Left ventricle myocardium superior (tissue), 1 donor: ENCODE measurements at regions not wholly inside any gene's neighbourhood (a gene's known extent, or its start where the extent isn't known, plus 50 kb on each side); places are given as distances from the start of the nearest gene placed in this dataset.
"Not testable (repeated sequence)": the region's sequence is repeated elsewhere in the genome, so short reads cannot be mapped to it uniquely, and the experiment has no call there.

Experiments
- ATAC-seq: fragments of 200-7000 bp; cut with Tn5 transposase; one replicate; pipeline ENCODE4 v1.9.1; 2020; ENCODE audit warnings: mild to moderate bottlenecking, moderate library complexity
- DNase-seq: peaks from one replicate; pipeline ENCODE4 v3.0.0-alpha.2; 2020
- intact Hi-C: fragments of 100-400 bp; cut with micrococcal nuclease; formaldehyde crosslinking; loops from one replicate; pipeline ENCODE4 v1.11.0; 2022
- donor health status: DM: no; HTN: yes; CAD: no; lungs with severe emphysema.

DNA sequence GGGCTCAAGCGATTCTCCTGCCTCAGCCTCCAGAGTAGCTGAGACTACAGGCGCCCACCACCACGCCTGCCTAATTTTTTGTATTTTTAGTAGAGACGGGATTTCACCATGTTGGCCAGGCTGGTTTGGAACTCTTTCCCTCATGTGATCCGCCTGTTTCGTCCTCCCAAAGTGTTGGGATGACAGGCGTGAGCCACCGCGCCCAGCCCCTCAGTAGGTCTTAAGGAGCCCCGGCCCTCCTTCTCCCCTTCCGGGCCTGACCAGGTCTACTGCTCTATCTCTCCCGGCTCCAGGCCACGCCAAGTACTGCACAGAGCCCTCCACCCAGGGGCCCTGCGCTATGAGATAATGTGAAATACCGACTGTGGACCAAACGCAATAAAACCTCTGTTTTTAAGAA lies 785.5 kb downstream of the FOXD4L5 start:
- DNase-seq, ATAC-seq, intact Hi-C loops: not testable (repeated sequence)

DNA sequence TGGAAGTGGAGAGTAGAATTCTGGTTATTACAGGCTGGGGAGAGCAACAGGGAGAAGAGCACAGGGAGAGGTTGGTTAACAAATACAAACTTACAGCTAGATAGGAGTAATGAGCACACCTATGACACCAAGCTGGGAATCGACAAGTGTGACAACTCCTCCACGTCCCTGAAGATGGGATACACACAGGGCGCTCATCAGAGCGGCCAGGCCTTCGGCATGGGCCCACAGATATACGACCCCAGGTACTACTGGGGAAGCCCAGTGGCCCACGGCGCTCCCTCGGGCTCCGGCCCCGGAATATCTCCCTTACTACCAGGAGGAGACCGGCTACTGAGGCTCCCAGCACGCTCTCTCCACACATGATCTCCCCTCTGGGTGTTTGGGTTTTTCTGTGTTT lies 786.6 kb downstream of the FOXD4L5 start:
- ATAC-seq, intact Hi-C loops, DNase-seq: not testable (repeated sequence)

DNA sequence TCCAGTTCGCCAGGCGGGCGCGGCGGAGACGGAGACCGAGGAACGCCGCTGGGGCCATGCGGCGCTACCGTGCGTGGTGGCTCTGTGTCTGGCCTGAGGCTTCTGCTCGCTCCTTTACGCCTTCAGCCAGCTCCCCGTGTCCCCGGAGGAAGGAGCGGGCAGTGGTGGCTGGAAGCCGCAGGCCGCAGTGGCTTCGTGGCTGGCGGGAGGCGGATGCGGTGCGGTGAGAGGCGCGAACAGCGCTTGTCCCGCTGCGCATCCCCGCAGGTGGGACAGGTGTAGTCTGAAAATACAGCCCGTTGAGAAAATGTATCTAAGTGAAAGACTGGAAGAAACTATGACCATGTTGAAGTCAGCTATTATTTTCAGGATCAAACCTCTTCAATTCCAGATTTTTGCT lies 796.5 kb downstream of the FOXD4L5 start:
- ATAC-seq, DNase-seq, intact Hi-C loops: not testable (repeated sequence)

DNA sequence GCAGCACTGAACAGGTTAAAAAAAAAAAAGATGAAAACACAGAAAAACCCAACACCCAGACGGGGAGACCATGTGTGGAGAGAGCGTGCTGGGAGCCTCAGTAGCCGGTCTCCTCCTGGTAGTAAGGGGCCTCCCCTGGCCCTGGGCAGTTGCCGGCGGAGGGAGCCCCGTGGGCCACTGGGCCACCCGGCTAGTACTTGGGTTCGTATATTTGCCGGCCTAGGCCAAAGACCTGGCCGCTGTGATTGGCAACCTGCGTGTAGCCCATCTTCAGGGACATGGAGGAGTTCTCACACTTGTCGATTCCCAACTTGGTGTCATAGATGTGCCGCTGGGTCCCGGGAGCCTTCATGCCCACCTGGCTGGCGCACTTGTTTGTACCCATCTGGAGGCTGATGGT lies 798.9 kb downstream of the FOXD4L5 start:
- intact Hi-C loops, DNase-seq, ATAC-seq: not testable (repeated sequence)

DNA sequence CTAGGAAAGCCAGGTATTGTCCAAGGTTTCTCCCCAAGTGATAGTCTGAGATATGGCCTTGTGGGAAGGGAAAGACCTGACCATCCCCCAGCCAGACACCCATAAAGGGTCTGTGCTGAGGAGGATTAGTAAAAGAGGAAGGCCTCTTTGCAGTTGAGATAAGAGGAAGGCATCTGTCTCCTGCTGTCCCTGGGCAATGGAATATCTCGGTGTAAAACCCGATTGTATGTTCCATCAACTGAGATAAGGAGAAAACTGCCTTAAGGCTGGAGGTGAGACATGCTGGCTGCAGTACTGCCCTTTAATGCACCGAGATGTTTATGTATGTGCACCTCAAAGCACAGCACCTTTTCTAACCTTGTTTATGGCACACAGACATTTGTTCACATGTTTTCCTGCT lies 805.9 kb downstream of the FOXD4L5 start:
- DNase-seq, intact Hi-C loops, ATAC-seq: not testable (repeated sequence)

DNA sequence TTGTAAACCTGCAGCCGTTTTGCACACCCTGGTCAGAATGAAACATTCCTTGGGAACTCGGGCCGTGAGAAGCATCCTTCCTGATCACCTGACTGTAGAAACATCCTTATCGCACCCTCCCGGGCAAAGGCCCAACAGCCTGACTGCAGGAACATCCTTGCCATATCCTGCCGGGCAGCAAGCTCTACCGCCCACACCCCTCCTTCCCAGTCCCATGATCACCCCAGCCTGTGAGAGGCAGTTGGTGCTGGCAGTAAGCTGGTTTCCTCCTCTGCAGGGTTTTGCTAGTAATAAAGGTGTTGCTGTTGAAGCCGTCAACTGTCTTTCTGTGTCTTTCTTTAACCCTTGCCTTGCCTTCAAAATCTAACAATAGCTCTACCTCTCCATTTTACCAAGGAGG lies 816.1 kb downstream of the FOXD4L5 start:
- intact Hi-C loops, DNase-seq: not testable (repeated sequence)
- ATAC-seq = peak; percentile 35

DNA sequence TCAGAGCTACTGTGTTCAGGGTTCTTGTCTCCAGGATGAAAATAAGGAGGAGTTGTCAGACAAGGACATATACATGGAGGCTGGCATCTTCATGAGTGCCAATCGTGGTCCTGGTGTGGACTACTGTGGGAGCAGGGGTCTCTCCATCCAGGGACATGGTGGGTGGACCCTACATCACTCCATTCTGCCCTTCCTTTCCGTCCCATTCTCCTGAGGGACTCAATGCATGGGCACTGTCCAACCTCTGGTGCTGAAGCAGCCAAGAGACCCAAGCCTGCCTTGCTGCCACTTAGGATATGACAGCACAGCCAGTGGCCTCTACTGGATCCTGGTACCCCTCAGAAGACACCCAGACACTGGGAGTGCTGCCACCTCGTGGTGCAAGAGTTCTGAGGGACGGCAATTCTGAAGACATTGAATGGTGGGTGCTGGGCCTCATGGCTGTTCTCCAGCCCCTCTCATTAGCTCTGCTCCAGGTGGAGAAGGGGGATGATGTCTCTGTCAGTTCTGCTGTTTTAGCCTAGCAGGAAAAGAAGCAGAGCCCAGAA lies 818.9 kb downstream of the FOXD4L5 start:
- DNase-seq, ATAC-seq, intact Hi-C loops: not testable (repeated sequence)

DNA sequence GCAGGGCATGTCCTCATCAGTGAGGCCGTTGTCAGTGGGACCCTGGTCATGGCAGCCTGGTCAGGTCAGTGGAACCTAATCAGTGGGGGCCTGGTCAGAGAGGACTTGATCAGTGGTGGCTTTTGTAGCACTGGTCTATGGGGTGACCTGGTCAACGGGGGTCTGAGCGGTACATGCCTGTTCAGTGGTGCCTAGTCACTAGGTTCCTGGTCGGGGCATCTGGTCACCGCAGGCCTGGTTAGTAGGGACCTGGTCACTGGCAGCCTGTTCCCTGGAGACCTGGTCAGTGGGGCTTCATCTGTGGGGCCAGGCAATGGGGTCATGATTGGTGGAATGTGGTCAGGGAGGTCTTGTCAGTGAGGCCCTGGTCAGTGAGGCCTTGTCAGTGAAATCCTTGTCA lies 823.1 kb downstream of the FOXD4L5 start:
- DNase-seq, intact Hi-C loops, ATAC-seq: not testable (repeated sequence)

DNA sequence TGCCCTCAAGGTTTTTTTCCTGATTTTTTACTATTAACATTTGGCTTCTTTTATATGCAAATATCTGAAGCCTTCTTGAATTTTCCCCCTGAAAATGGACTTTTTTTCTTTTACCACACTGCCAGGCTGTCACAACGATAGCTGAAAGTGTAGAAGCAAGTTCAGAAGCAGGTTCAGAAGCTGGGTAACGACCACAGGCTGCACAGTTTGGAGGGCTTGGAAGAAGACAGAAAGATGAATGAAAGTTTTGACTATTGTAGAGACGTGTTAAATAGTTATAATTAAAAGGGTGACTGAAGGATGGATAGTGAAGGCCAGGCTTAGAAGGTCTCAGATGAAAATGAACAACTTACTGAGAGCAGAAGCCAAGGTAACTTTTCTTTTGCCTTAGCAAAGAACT lies 826.4 kb downstream of the FOXD4L5 start:
- ATAC-seq, intact Hi-C loops, DNase-seq: not testable (repeated sequence)

DNA sequence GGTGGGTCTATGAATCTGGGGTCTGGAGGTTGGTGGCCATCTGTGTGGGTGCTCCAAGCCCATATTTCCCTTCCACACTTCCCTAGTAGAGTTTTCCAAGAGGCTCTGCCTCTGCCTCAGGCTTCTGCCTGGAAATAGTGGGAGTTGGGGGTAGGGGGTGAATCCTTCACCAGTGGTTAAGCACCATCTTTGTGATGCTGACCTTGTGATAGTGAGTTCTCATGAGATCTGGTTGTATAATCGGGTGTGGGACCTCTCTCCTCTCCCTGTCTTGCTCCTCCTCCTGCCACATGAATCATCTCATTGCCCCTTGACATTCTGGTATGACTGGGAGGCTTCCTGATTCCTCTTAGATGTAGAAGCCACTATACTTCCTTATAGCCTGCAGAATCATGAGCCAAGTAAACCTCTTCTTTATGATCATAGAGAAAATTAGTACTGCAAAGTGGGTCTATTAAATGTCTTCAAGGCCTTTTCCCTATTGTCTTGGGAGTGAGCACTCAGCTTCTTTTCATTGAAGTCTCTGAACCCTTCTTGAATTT lies 829.8 kb downstream of the FOXD4L5 start:
- ATAC-seq, intact Hi-C loops, DNase-seq: not testable (repeated sequence)

DNA sequence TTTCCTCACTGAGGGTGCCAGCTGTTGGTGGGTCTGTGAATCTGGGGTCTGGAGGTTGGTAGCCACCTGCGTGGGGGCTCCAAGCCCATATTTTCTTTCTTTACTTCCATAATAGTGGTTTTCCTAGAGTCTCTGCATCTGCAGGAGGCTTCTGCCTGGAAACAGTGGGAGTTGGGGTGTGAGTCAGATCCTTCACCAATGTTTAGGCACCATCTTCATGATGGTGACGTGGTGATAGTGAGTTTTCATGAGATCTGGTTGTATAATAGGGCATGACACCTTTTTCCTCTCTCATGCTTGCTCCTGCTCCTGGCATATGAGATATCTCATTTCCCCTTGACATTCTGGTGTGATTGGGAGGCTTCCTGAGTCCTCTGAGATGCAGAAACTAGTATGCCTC lies 832.9 kb downstream of the FOXD4L5 start:
- ATAC-seq, intact Hi-C loops: not testable (repeated sequence)

DNA sequence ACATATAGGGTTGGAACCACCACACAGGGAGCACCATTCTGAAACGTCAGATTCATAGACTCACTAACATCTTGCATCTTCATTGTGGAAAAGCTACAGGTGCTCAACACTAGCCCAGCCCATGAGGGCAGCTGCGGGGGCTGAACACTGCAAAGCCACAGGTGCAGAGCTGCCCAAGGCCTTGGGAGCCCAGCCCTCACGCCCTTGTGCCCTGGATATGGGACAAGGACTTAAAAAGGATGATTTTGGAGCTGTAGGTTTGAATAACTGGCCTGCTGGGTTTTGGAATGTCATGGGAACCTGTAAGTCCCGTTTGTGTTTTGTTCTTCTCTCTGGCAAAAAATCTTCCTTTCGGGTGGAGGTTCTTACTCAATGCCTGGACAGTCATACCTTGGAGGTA lies 834.4 kb downstream of the FOXD4L5 start:
- ATAC-seq, DNase-seq, intact Hi-C loops: not testable (repeated sequence)

More for the DNA sequence above, 832.9 kb downstream of the FOXD4L5 start:
- not testable (repeated sequence) for DNase-seq

DNA sequence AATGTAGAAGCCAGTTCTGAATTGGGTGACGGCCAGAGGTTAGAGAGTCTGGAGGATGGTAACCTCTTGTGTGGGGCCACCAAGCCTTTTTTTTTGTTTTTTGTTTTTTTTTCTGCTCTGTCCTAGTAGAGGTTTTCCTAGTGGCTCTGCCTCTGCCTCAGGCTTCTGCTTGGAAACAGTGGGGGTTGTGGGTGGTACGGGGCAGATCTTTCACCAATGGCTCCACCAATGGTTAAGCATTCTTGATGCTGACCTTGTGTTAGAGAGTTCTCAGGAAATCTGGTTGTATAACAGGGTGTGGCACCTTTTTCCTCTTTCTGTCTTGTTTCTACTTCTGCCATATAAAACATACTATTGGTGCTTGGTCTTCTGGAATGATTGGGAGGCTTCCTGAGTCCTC lies 836.0 kb downstream of the FOXD4L5 start:
- DNase-seq, ATAC-seq, intact Hi-C loops: not testable (repeated sequence)

DNA sequence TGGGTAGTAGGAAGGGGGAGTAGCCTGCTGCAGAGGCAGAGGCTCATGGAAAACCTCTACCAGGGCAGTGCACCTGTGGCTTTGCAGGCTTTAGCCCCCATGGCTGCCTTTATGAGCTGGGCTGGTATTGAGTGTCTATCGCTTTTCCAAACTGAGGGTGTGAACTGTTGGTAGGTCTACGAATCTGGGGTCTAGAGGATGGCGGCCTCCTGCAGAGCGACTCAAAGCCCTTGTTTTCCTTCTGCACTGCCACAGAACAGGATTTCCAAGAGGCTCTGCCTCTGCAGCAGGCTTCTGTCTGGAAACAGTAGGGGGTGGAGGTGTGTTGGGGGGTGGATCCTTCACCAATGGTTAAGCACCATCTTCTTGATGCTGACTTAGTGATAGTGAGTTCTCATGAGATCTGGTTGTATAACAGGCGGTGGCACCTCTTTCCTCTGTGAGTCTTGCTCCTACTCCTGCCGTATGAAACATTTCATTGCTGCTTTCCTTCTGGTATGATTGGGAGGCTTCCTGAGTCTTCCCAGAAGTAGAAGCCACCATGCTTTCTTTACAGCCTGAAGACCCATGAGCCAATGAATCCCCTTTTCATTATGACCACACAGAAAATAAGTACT lies 840.0 kb downstream of the FOXD4L5 start:
- intact Hi-C loops, ATAC-seq: not testable (repeated sequence)
- DNase-seq = peak; percentile 16

DNA sequence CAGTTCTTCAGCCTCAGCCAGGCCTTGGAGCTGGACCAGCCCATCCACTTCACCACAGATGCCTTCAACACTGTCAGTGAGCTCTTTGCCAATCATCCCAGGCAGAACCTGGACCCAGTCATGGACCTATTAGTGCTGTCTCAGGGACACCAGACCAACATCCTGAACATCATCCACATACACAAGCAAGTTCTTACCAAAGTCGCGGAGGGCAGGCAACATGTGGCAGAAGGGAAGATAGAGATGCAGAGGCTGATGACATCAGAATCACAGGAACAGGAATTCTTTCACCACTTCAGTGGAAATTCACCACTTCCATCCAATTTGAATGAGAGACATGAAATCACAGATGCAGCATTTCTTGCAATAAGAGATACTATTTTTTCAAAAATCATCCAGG lies 845.3 kb downstream of the FOXD4L5 start:
- DNase-seq, ATAC-seq, intact Hi-C loops: not testable (repeated sequence)
